IMR-90 (cell line): ENCODE measurements at regions not wholly inside any gene's neighbourhood (a gene's known extent, or its start where the extent isn't known, plus 50 kb on each side); places are given as distances from the start of the nearest gene placed in this dataset.

Experiments
- ATAC-seq: fragments of 200-7000 bp; cut with Tn5 transposase; 2 replicates; pipeline ENCODE4 v1.9.1; 2020; ENCODE audit warnings: low read depth, mild to moderate bottlenecking, moderate library complexity
- BruUV-seq: library from RNA; stranded (reverse); fragments of 400-500 nt; replicated peaks from 2 replicates; lab custom pipeline; 2021; lab: Mats Ljungman, UMichigan
- CTCF ChIA-PET: fragments of 300-600 bp; formaldehyde crosslinking; extraction: SDS; loops from one replicate; lab custom pipeline; 2021; ENCODE audit warnings: antibody characterized with exemption; lab: Yijun Ruan, JAX
- POLR2A ChIA-PET: fragments of 300-600 bp; sonication (Branson Sonifier 250); formaldehyde crosslinking; loops from one replicate; lab custom pipeline; 2022; ENCODE audit warnings: antibody characterized with exemption; ENCODE audit not compliant: unreplicated experiment; lab: Charles Lee
- DNase-seq: peaks from one replicate; pipeline ENCODE4 v3.0.0; 2013
- H2AFZ ChIP-seq: replicated peaks from 2 replicates; pipeline ENCODE3; 2013; ENCODE audit warnings: low read length, mild to moderate bottlenecking; ENCODE audit not compliant: poor library complexity
- H2AK5ac ChIP-seq: 2 replicates; pipeline ENCODE4 v1.6.1; 2013; ENCODE audit warnings: low read depth, low read length, inconsistent platforms
- H2AK9ac ChIP-seq: replicated peaks from 2 replicates; pipeline ENCODE3; 2013; ENCODE audit warnings: mild to moderate bottlenecking, low read depth, low read length, moderate library complexity; ENCODE audit not compliant: poor library complexity
- H2BK120ac ChIP-seq: 2 replicates; pipeline ENCODE4 v1.6.1; 2013; ENCODE audit warnings: low read depth, low read length, inconsistent platforms
- H2BK15ac ChIP-seq: 3 replicates; pipeline ENCODE4 v1.6.1; 2013; ENCODE audit warnings: low read depth, low read length, inconsistent platforms
- H2BK20ac ChIP-seq: 2 replicates; pipeline ENCODE4 v1.6.1; 2013; ENCODE audit warnings: low read depth, mild to moderate bottlenecking, inconsistent platforms, low read length, moderate library complexity
- H2BK5ac ChIP-seq: 2 replicates; pipeline ENCODE4 v1.6.1; 2013; ENCODE audit warnings: mild to moderate bottlenecking, low read depth, low read length, inconsistent platforms; ENCODE audit not compliant: poor library complexity, severe bottlenecking
- H3K14ac ChIP-seq: replicated peaks from 2 replicates; pipeline ENCODE4 v1.6.1; 2013; ENCODE audit warnings: low read depth, low read length, inconsistent platforms
- H3K18ac ChIP-seq: 2 replicates; pipeline ENCODE4 v1.6.1; 2013; ENCODE audit warnings: low read depth, low read length, control low read depth
- H3K23ac ChIP-seq: 2 replicates; pipeline ENCODE4 v1.6.1; 2013; ENCODE audit warnings: low read depth, low read length, inconsistent platforms
- H3K27ac ChIP-seq: 2 replicates; pipeline ENCODE4 v1.5.1; 2013; ENCODE audit warnings: mild to moderate bottlenecking, control low read depth, low read length; ENCODE audit not compliant: insufficient read depth
- H3K27me3 ChIP-seq: 2 replicates; pipeline ENCODE4 v1.6.1; 2013; ENCODE audit warnings: low read length; ENCODE audit not compliant: control insufficient read depth, insufficient read depth
- H3K36me3 ChIP-seq: 2 replicates; pipeline ENCODE4 v1.6.1; 2013; ENCODE audit warnings: low read length, mixed read lengths; ENCODE audit not compliant: control insufficient read depth, insufficient read depth
- H3K4ac ChIP-seq: 2 replicates; pipeline ENCODE4 v1.6.1; 2013; ENCODE audit warnings: low read depth, low read length, inconsistent platforms
- H3K4me1 ChIP-seq: 2 replicates; pipeline ENCODE4 v1.6.1; 2013; ENCODE audit warnings: low read length, mixed read lengths; ENCODE audit not compliant: control insufficient read depth, insufficient read depth
- H3K4me2 ChIP-seq: 2 replicates; pipeline ENCODE4 v1.6.1; 2013; ENCODE audit warnings: low read depth, mild to moderate bottlenecking, control low read depth, low read length, moderate library complexity
- H3K4me3 ChIP-seq: 2 replicates; pipeline ENCODE4 v1.5.1; 2013; ENCODE audit warnings: low read depth, mild to moderate bottlenecking, control low read depth, low read length, moderate library complexity; ENCODE audit not compliant: insufficient read depth
- H3K56ac ChIP-seq: 2 replicates; pipeline ENCODE4 v1.6.1; 2013; ENCODE audit warnings: low read length, inconsistent platforms; ENCODE audit not compliant: insufficient read depth; ENCODE audit errors: extremely low read depth
- H3K79me1 ChIP-seq, 2 experiments: 2 replicates each; pipeline ENCODE4 v1.6.1; 2013; ENCODE audit warnings: low read length in 2 of 2, inconsistent platforms in 1 of 2, low read depth in 1 of 2
- H3K9ac ChIP-seq: 2 replicates; pipeline ENCODE4 v1.6.1; 2013; ENCODE audit warnings: low read depth, low read length, control low read depth
- H3K9me1 ChIP-seq: 2 replicates; pipeline ENCODE4 v1.6.1; 2013; ENCODE audit warnings: low read length, inconsistent platforms; ENCODE audit not compliant: insufficient read depth
- H3K9me3 ChIP-seq: 2 replicates; pipeline ENCODE4 v1.6.1; 2013; ENCODE audit warnings: low read length; ENCODE audit not compliant: control insufficient read depth, insufficient read depth
- H4K20me1 ChIP-seq: 2 replicates; pipeline ENCODE4 v1.6.1; 2013; ENCODE audit warnings: low read length, inconsistent platforms; ENCODE audit not compliant: insufficient read depth
- H4K5ac ChIP-seq: 2 replicates; pipeline ENCODE4 v1.6.1; 2013; ENCODE audit warnings: mild to moderate bottlenecking, low read depth, low read length, control low read depth
- H4K8ac ChIP-seq, 2 experiments: 2 replicates each; pipeline ENCODE4 v1.6.1; 2013; ENCODE audit warnings: low read depth in 2 of 2, low read length in 2 of 2, control low read depth in 1 of 2, inconsistent platforms in 1 of 2
- H4K91ac ChIP-seq: 2 replicates; pipeline ENCODE4 v1.6.1; 2013; ENCODE audit warnings: low read depth, low read length, inconsistent platforms; ENCODE audit not compliant: insufficient read depth
- BHLHE40 ChIP-seq: fragments of 150-350 bp; IDR thresholded peaks from 2 replicates; pipeline ENCODE4 v1.6.1; 2016; ENCODE audit warnings: mild to moderate bottlenecking, low read depth, low read length
- CEBPB ChIP-seq: IDR thresholded peaks from 2 replicates; pipeline ENCODE4 v1.6.1; 2012; ENCODE audit warnings: low read depth, low read length, improper control_type of control experiment
- CHD1 ChIP-seq: IDR thresholded peaks from 2 replicates; pipeline ENCODE4 v1.6.1; 2012; ENCODE audit warnings: low read depth, low read length, improper control_type of control experiment
- CTCF ChIP-seq: conservative IDR thresholded peaks from 2 replicates; pipeline ENCODE4 v1.5.1; 2012; ENCODE audit warnings: mild to moderate bottlenecking, low read depth, low read length, improper control_type of control experiment
- ELK1 ChIP-seq: fragments of 150-350 bp; IDR thresholded peaks from 2 replicates; pipeline ENCODE4 v1.6.1; 2016; ENCODE audit warnings: low read depth, mild to moderate bottlenecking, low read length, moderate library complexity, borderline replicate concordance
- FOS ChIP-seq: fragments of 150-350 bp; IDR thresholded peaks from 2 replicates; pipeline ENCODE4 v1.6.1; 2016; ENCODE audit warnings: low read depth, low read length
- MAFK ChIP-seq: IDR thresholded peaks from 2 replicates; pipeline ENCODE4 v1.6.1; 2012; ENCODE audit warnings: low read depth, low read length, improper control_type of control experiment
- MAZ ChIP-seq: IDR thresholded peaks from 2 replicates; pipeline ENCODE4 v1.6.1; 2012; ENCODE audit warnings: low read depth, mild to moderate bottlenecking, low read length, improper control_type of control experiment, moderate library complexity, borderline replicate concordance
- MXI1 ChIP-seq: IDR thresholded peaks from 2 replicates; pipeline ENCODE4 v1.6.1; 2012; ENCODE audit warnings: low read depth, mild to moderate bottlenecking, low read length, moderate library complexity, borderline replicate concordance
- NFE2L2 ChIP-seq: fragments of 150-350 bp; IDR thresholded peaks from 2 replicates; pipeline ENCODE4 v1.6.1; 2016; ENCODE audit warnings: low read depth, mild to moderate bottlenecking, low read length
- POLR2A ChIP-seq: IDR thresholded peaks from 2 replicates; pipeline ENCODE4 v1.6.1; 2012; ENCODE audit warnings: mild to moderate bottlenecking, low read depth, low read length
- RAD21 ChIP-seq: IDR thresholded peaks from 2 replicates; pipeline ENCODE4 v1.6.1; 2012; ENCODE audit warnings: low read length, improper control_type of control experiment
- RCOR1 ChIP-seq: IDR thresholded peaks from 2 replicates; pipeline ENCODE4 v1.6.1; 2012; ENCODE audit warnings: mild to moderate bottlenecking, low read length, improper control_type of control experiment; ENCODE audit not compliant: insufficient replicate concordance
- RFX5 ChIP-seq: IDR thresholded peaks from 2 replicates; pipeline ENCODE4 v1.8.0; 2012; ENCODE audit warnings: low read depth, mild to moderate bottlenecking, low read length, moderate library complexity
- SMC3 ChIP-seq: fragments of 150-350 bp; IDR thresholded peaks from 2 replicates; pipeline ENCODE4 v1.6.1; 2016; ENCODE audit warnings: low read depth, mild to moderate bottlenecking, antibody characterized with exemption, low read length, moderate library complexity
- USF2 ChIP-seq: fragments of 150-350 bp; IDR thresholded peaks from 2 replicates; pipeline ENCODE4 v1.6.1; 2017; ENCODE audit warnings: mild to moderate bottlenecking, antibody characterized with exemption, low read length, low read depth
- WGBS, 2 experiments: methylation state at CpG; one replicate each; pipeline versions ENCODE4 v1.1.5 to v1.1.7; 2013; ENCODE audit warnings: missing lambda C conversion rate in 2 of 2; ENCODE audit not compliant: insufficient read length in 1 of 2; ENCODE audit errors: extremely low coverage in 2 of 2; 5-methylcytosine and 5-hydroxymethylcytosine counted together
- dilution Hi-C: fragments of 300-500 bp; cut with HindIII; formaldehyde crosslinking; loops from one replicate; pipeline ENCODE4 v1.14.3; 2018; ENCODE audit warnings: low sequenced_read_pairs; ENCODE audit not compliant: unreplicated experiment
- in situ Hi-C: fragments of 300-500 bp; cut with MboI; formaldehyde crosslinking; loops from 3 replicates; pipeline ENCODE4 v1.14.3; 2019; ENCODE audit warnings: low sequenced_read_pairs, inconsistent platforms, mixed read lengths
- intact Hi-C: fragments of 100-400 bp; cut with micrococcal nuclease; formaldehyde crosslinking; loops from 2 replicates; pipeline ENCODE4 v1.10.0; 2022

- Histone ChIP-seq H2AK5ac (no peak overlapping the region), H3K27ac (no peak overlapping the region), H4K91ac (no peak overlapping the region), H3K18ac (no peak overlapping the region), H2BK5ac (no peak overlapping the region), H3K56ac (no peak overlapping the region), H3K36me3 (no peaks in the 10 kb centered on the region), H2AFZ (no peak overlapping the region), H3K4me2 (no peak overlapping the region), H3K27me3 (no peaks in the 10 kb centered on the region), H3K79me1 (no peaks in the 10 kb centered on the region), H2AK9ac (no peak overlapping the region), H3K14ac (no peak overlapping the region), H3K23ac (no peak overlapping the region), H3K9me1 (no peaks in the 10 kb centered on the region), H2BK20ac (no peak overlapping the region), H3K4me1 (no peaks in the 10 kb centered on the region), H3K9me3 (peaks cover 2% of the 10 kb centered on the region), H3K4me3 (no peak overlapping the region), H4K8ac (no peak overlapping the region), H3K4ac (no peak overlapping the region), H2BK15ac (no peak overlapping the region), H4K5ac (no peak overlapping the region), H2BK120ac (no peak overlapping the region), H3K9ac (no peak overlapping the region), H4K20me1 (no peaks in the 10 kb centered on the region)
- BruUV-seq: no TSS peak
- in situ Hi-C loops (no loop called here), dilution Hi-C loops (no loop called here), intact Hi-C loops (no loop called here)
- POLR2A ChIA-PET: no interaction called here
- no peak for TF ChIP-seq SMC3
- no peak for TF ChIP-seq POLR2A
- TF ChIP-seq MXI1: no peak
- no peak for TF ChIP-seq CTCF
- no peak for TF ChIP-seq NFE2L2
- no peak for TF ChIP-seq FOS
- no peak for TF ChIP-seq MAZ
- TF ChIP-seq CEBPB: no peak
- no peak for TF ChIP-seq USF2
- TF ChIP-seq CHD1: no peak
- no peak for TF ChIP-seq RAD21
- TF ChIP-seq BHLHE40: no peak
- no peak for TF ChIP-seq MAFK
- no peak for TF ChIP-seq RCOR1
- TF ChIP-seq RFX5: no peak
- no peak for TF ChIP-seq ELK1
- no CpG with 5 or more reads among the region's 4 CpGs for WGBS, 2 experiments
- no peak for ATAC-seq
- DNase-seq: no peak
- CTCF ChIA-PET: no interaction called here
Measured at GRCh38 chr6:5946181-5946580, 60.5 kb downstream of the NRN1 start.
